Uterus (tissue), 2 donors: ENCODE measurements at regions not wholly inside any gene's neighbourhood (a gene's known extent, or its start where the extent isn't known, plus 50 kb on each side); places are given as distances from the start of the nearest gene placed in this dataset.

Experiments used
- POLR2A ChIP-seq, 2 donors: fragments of 450-650 bp; IDR thresholded peaks; one replicate each; pipeline ENCODE4 v1.6.1; 2016; ENCODE audit warnings: antibody characterized with exemption in 2 of 2, mild to moderate bottlenecking in 1 of 2, moderate library complexity in 1 of 2
- TF ChIP-seq, protein P1 (sequence below), 4 experiments: fragments of 200-600 bp in 2 of 4; fragments of 450-650 bp in 2 of 4; sonication (generic) in 2 of 4; IDR thresholded peaks; one replicate each; pipeline ENCODE4 v1.5.1; 2016 to 2019; ENCODE audit warnings: antibody characterized with exemption in 4 of 4, mild to moderate bottlenecking in 2 of 4, moderate library complexity in 1 of 4

DNA sequence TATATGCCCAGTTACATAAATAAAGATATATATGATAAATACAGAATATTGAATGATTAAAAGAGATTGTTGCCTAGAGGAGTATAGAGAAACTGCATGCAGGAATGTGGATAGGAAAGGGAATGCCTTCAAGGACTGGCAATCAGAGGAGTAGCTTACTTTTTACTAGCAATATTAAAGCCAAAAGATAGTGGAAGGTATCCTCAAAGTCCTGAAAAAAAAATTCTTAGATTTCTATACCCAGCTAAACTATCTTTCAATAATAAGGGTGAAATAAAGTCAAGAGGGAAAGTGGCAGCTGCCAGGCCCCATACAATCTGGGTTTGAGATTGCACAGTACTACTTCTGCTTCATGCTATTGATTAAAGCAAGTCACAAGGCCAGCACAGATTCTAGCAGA, 733.2 kb downstream of the GATA3 start:
- TF ChIP-seq POLR2A (IDR thresholded peaks at IDR 0.05): no peak
- TF ChIP-seq, protein P1, sequence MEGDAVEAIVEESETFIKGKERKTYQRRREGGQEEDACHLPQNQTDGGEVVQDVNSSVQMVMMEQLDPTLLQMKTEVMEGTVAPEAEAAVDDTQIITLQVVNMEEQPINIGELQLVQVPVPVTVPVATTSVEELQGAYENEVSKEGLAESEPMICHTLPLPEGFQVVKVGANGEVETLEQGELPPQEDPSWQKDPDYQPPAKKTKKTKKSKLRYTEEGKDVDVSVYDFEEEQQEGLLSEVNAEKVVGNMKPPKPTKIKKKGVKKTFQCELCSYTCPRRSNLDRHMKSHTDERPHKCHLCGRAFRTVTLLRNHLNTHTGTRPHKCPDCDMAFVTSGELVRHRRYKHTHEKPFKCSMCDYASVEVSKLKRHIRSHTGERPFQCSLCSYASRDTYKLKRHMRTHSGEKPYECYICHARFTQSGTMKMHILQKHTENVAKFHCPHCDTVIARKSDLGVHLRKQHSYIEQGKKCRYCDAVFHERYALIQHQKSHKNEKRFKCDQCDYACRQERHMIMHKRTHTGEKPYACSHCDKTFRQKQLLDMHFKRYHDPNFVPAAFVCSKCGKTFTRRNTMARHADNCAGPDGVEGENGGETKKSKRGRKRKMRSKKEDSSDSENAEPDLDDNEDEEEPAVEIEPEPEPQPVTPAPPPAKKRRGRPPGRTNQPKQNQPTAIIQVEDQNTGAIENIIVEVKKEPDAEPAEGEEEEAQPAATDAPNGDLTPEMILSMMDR (IDR thresholded peaks at IDR 0.05): no peak
